Activated CD8-positive, alpha-beta T cell treated with anti-CD3 and anti-CD28 coated beads for 36 hours (primary cell): ENCODE measurements at regions not wholly inside any gene's neighbourhood (a gene's known extent, or its start where the extent isn't known, plus 50 kb on each side); places are given as distances from the start of the nearest gene placed in this dataset.

ENCODE experiments used
- ATAC-seq: fragments of 200-7000 bp; cut with Tn5 transposase; one replicate; pipeline ENCODE4 v1.10.0; 2021; ENCODE audit warnings: mild to moderate bottlenecking, moderate library complexity
- CTCF ChIA-PET: fragments of 350-600 bp; sonication (Branson Sonifier 250); formaldehyde crosslinking; loops from one replicate; lab custom pipeline; 2021; ENCODE audit warnings: antibody characterized with exemption; lab: Charles Lee
- POLR2A ChIA-PET: fragments of 350-600 bp; sonication (Branson Sonifier 250); formaldehyde crosslinking; loops from one replicate; lab custom pipeline; 2021; ENCODE audit warnings: antibody characterized with exemption; lab: Charles Lee
- DNase-seq: peaks from one replicate; pipeline ENCODE4 v3.0.0-alpha.2; 2020
- H3K27ac Mint-ChIP-seq: one replicate; pipeline ENCODE4 v1.8.0; 2021; ENCODE audit warnings: mild to moderate bottlenecking, mixed read lengths
- H3K27me3 Mint-ChIP-seq: one replicate; pipeline ENCODE4 v1.8.0; 2021; ENCODE audit warnings: mixed read lengths
- H3K36me3 Mint-ChIP-seq: one replicate; pipeline ENCODE4 v1.8.0; 2021; ENCODE audit warnings: low read depth, mixed read lengths
- H3K4me1 Mint-ChIP-seq: one replicate; pipeline ENCODE4 v1.8.0; 2021; ENCODE audit warnings: low read depth, mixed read lengths
- H3K4me3 Mint-ChIP-seq: one replicate; pipeline ENCODE4 v1.8.0; 2021; ENCODE audit warnings: mild to moderate bottlenecking, moderate library complexity, mixed read lengths
- H3K9me3 Mint-ChIP-seq: one replicate; pipeline ENCODE4 v1.8.0; 2021; ENCODE audit warnings: mixed read lengths
- CTCF ChIP-seq: fragments of 200-600 bp; IDR thresholded peaks from one replicate; pipeline ENCODE4 v1.8.0; 2022; ENCODE audit warnings: antibody characterized with exemption, mild to moderate bottlenecking
- intact Hi-C: fragments of 100-400 bp; cut with micrococcal nuclease; formaldehyde crosslinking; loops from one replicate; pipeline ENCODE4 v1.10.0; 2022

GRCh38 chr4:178470996-178471784 lies 1029.0 kb upstream of the AGA start:
- CTCF ChIA-PET: no interaction called here
- DNase-seq: no peak
- Mint-ChIP-seq H3K36me3 (no peaks in the 10 kb centered on the region), H3K4me3 (no peak overlapping the region), H3K27ac (no peak overlapping the region), H3K4me1 (no peaks in the 10 kb centered on the region), H3K9me3 (peaks cover 2% of the 10 kb centered on the region), H3K27me3 (no peaks in the 10 kb centered on the region)
- TF ChIP-seq CTCF: no peak
- no peak for ATAC-seq
- POLR2A ChIA-PET: no interaction called here
- intact Hi-C loops: no loop called here

- CTCF ChIA-PET: no interaction called here
- Mint-ChIP-seq H3K36me3 (no peaks in the 10 kb centered on the region), H3K4me1 (no peaks in the 10 kb centered on the region), H3K4me3 (no peak overlapping the region), H3K27ac (no peak overlapping the region), H3K27me3 (no peaks in the 10 kb centered on the region), H3K9me3 (peaks cover 2% of the 10 kb centered on the region)
- intact Hi-C loops: no loop called here
- DNase-seq (no peak), ATAC-seq (no peak)
- POLR2A ChIA-PET: no interaction called here
- no peak for TF ChIP-seq CTCF
Measured at GRCh38 chr4:178471994-178472393, 1029.8 kb upstream of the AGA start.

GRCh38 chr4:178480105-178480504 lies 1037.9 kb upstream of the AGA start:
- CTCF ChIA-PET: no interaction called here
- ATAC-seq (no peak), DNase-seq (no peak)
- H3K4me1 Mint-ChIP-seq: no peaks in the 10 kb centered on the region
- TF ChIP-seq CTCF: no peak
- H3K4me3 Mint-ChIP-seq: no peak overlapping the region
- no peaks in the 10 kb centered on the region for H3K27me3 Mint-ChIP-seq
- H3K27ac Mint-ChIP-seq: no peak overlapping the region
- H3K9me3 Mint-ChIP-seq: peaks cover 2% of the 10 kb centered on the region
- no peaks in the 10 kb centered on the region for H3K36me3 Mint-ChIP-seq
- intact Hi-C loops: no loop called here
- POLR2A ChIA-PET: no interaction called here

GRCh38 chr4:178480881-178481280 lies 1038.6 kb upstream of the AGA start:
- Mint-ChIP-seq H3K27ac (no peak overlapping the region), H3K27me3 (no peaks in the 10 kb centered on the region), H3K9me3 (no peaks in the 10 kb centered on the region), H3K4me3 (no peak overlapping the region), H3K36me3 (no peaks in the 10 kb centered on the region), H3K4me1 (no peaks in the 10 kb centered on the region)
- CTCF ChIA-PET: no interaction called here
- intact Hi-C loops: no loop called here
- POLR2A ChIA-PET: no interaction called here
- no peak for TF ChIP-seq CTCF
- ATAC-seq: no peak
- no peak for DNase-seq

GRCh38 chr4:178481564-178481963 lies 1039.3 kb upstream of the AGA start:
- TF ChIP-seq CTCF: no peak
- H3K4me3 Mint-ChIP-seq: no peak overlapping the region
- ATAC-seq (no peak), DNase-seq (no peak)
- intact Hi-C loops: no loop called here
- H3K4me1 Mint-ChIP-seq: no peaks in the 10 kb centered on the region
- CTCF ChIA-PET: no interaction called here
- H3K9me3 Mint-ChIP-seq: no peaks in the 10 kb centered on the region
- H3K27ac Mint-ChIP-seq: no peak overlapping the region
- H3K27me3 Mint-ChIP-seq: no peaks in the 10 kb centered on the region
- no peaks in the 10 kb centered on the region for H3K36me3 Mint-ChIP-seq
- POLR2A ChIA-PET: no interaction called here
